GM21528 (cell line): ENCODE measurements at regions not wholly inside any gene's neighbourhood (a gene's known extent, or its start where the extent isn't known, plus 50 kb on each side); places are given as distances from the start of the nearest gene placed in this dataset.

Source experiments
- ATAC-seq: cut with Tn5 transposase; IDR thresholded peaks from one replicate; pipeline ENCODE4 v1.9.1; 2021; ENCODE audit warnings: mild to moderate bottlenecking, moderate library complexity; ENCODE audit not compliant: unreplicated experiment, low FRiP score

GRCh38 chr6:18664401-18664800, 277.3 kb downstream of the RNF144B start:
- ATAC-seq: no peak

GRCh38 chr6:18667612-18668011, 280.5 kb downstream of the RNF144B start:
- no peak for ATAC-seq

GRCh38 chr6:18668994-18669393, 281.8 kb downstream of the RNF144B start:
- no peak for ATAC-seq

- ATAC-seq: no peak
Observed at GRCh38 chr6:18672852-18673251, 285.7 kb downstream of the RNF144B start.

- ATAC-seq: no peak
Observed at GRCh38 chr6:18674346-18674745, 287.2 kb downstream of the RNF144B start.

GRCh38 chr6:18675881-18676280, 288.7 kb downstream of the RNF144B start:
- ATAC-seq: no peak

- ATAC-seq: no peak
Observed at GRCh38 chr6:18676548-18676947, 289.4 kb downstream of the RNF144B start.

- no peak for ATAC-seq
Observed at GRCh38 chr6:18680842-18681241, 293.7 kb downstream of the RNF144B start.

- ATAC-seq: no peak
Observed at GRCh38 chr6:18681832-18682503, 294.8 kb downstream of the RNF144B start.

GRCh38 chr6:18684343-18684742, 297.2 kb downstream of the RNF144B start:
- ATAC-seq: no peak

- no peak for ATAC-seq
Observed at GRCh38 chr6:18692929-18693685, 306.0 kb downstream of the RNF144B start.

- no peak for ATAC-seq
Observed at GRCh38 chr6:18693881-18694280, 306.7 kb downstream of the RNF144B start.

- no peak for ATAC-seq
Observed at GRCh38 chr6:18703546-18703945, 316.4 kb downstream of the RNF144B start.

GRCh38 chr6:18707714-18708439, 320.7 kb downstream of the RNF144B start:
- no peak for ATAC-seq

GRCh38 chr6:18712595-18712994, 325.4 kb downstream of the RNF144B start:
- no peak for ATAC-seq

- no peak for ATAC-seq
Observed at GRCh38 chr6:18720075-18720474, 332.9 kb downstream of the RNF144B start.

GRCh38 chr6:18724056-18724455, 336.9 kb downstream of the RNF144B start:
- ATAC-seq: no peak

GRCh38 chr6:18725449-18725848, 338.3 kb downstream of the RNF144B start:
- ATAC-seq: no peak

- no peak for ATAC-seq
Observed at GRCh38 chr6:18733921-18734550, 346.9 kb downstream of the RNF144B start.

GRCh38 chr6:18741741-18742140, 354.6 kb downstream of the RNF144B start:
- no peak for ATAC-seq

GRCh38 chr6:18742406-18742805, 355.3 kb downstream of the RNF144B start:
- ATAC-seq: no peak
